Stimulated activated naive CD8-positive, alpha-beta T cell treated with anti-CD3 and anti-CD28 coated beads, Interleukin-15, Interleukin-2, amounts not matched to agents 100 ng/mL and 50 ng/mL, for 24 hours (primary cell): ENCODE measurements at regions not wholly inside any gene's neighbourhood (a gene's known extent, or its start where the extent isn't known, plus 50 kb on each side); places are given as distances from the start of the nearest gene placed in this dataset.

Source experiments
- H3K27ac Mint-ChIP-seq: one replicate; pipeline ENCODE4 v1.8.0; 2021; ENCODE audit warnings: mild to moderate bottlenecking, mixed read lengths
- H3K27me3 Mint-ChIP-seq: one replicate; pipeline ENCODE4 v1.8.0; 2021; ENCODE audit warnings: mixed read lengths
- H3K36me3 Mint-ChIP-seq: one replicate; pipeline ENCODE4 v1.8.0; 2021; ENCODE audit warnings: low read depth, mixed read lengths
- H3K4me1 Mint-ChIP-seq: one replicate; pipeline ENCODE4 v1.8.0; 2021; ENCODE audit warnings: low read depth, mixed read lengths
- H3K4me3 Mint-ChIP-seq: one replicate; pipeline ENCODE4 v1.8.0; 2021; ENCODE audit warnings: mild to moderate bottlenecking, mixed read lengths
- H3K9me3 Mint-ChIP-seq: one replicate; pipeline ENCODE4 v1.8.0; 2021; ENCODE audit warnings: mixed read lengths

- Mint-ChIP-seq H3K27me3 (no peaks in the 10 kb centered on the region), H3K36me3 (no peaks in the 10 kb centered on the region), H3K27ac (no peak overlapping the region), H3K4me1 (no peaks in the 10 kb centered on the region), H3K4me3 (no peak overlapping the region), H3K9me3 (peaks cover 3% of the 10 kb centered on the region)
These were observed 2056.8 kb upstream of the CELF4 start for GRCh38 chr18:39622431-39622830.

GRCh38 chr18:39620551-39621168 lies 2055.1 kb upstream of the CELF4 start:
- Mint-ChIP-seq H3K27ac (no peak overlapping the region), H3K4me1 (no peaks in the 10 kb centered on the region), H3K27me3 (no peaks in the 10 kb centered on the region), H3K4me3 (no peak overlapping the region), H3K36me3 (no peaks in the 10 kb centered on the region), H3K9me3 (peaks cover 3% of the 10 kb centered on the region)

- H3K4me1 Mint-ChIP-seq, result no peaks in the 10 kb centered on the region
- H3K9me3 Mint-ChIP-seq, result peaks cover 3% of the 10 kb centered on the region
- no peak overlapping the region for H3K4me3 Mint-ChIP-seq
- H3K36me3 Mint-ChIP-seq, result no peaks in the 10 kb centered on the region
- no peak overlapping the region for H3K27ac Mint-ChIP-seq
- no peaks in the 10 kb centered on the region for H3K27me3 Mint-ChIP-seq
These were observed 2052.8 kb upstream of the CELF4 start for GRCh38 chr18:39618265-39619003.

- no peak overlapping the region for H3K27ac Mint-ChIP-seq
- H3K9me3 Mint-ChIP-seq, result peaks cover 3% of the 10 kb centered on the region
- H3K36me3 Mint-ChIP-seq, result no peaks in the 10 kb centered on the region
- no peaks in the 10 kb centered on the region for H3K27me3 Mint-ChIP-seq
- H3K4me3 Mint-ChIP-seq, result no peak overlapping the region
- no peaks in the 10 kb centered on the region for H3K4me1 Mint-ChIP-seq
These were observed 2045.9 kb upstream of the CELF4 start for GRCh38 chr18:39611381-39612100.

GRCh38 chr18:39607034-39607433 lies 2041.4 kb upstream of the CELF4 start:
- no peaks in the 10 kb centered on the region for H3K27me3 Mint-ChIP-seq
- H3K4me1 Mint-ChIP-seq, result no peaks in the 10 kb centered on the region
- no peaks in the 10 kb centered on the region for H3K36me3 Mint-ChIP-seq
- peaks cover 6% of the 10 kb centered on the region for H3K9me3 Mint-ChIP-seq
- no peak overlapping the region for H3K27ac Mint-ChIP-seq
- H3K4me3 Mint-ChIP-seq, result no peak overlapping the region

- no peaks in the 10 kb centered on the region for H3K27me3 Mint-ChIP-seq
- H3K27ac Mint-ChIP-seq, result no peak overlapping the region
- H3K36me3 Mint-ChIP-seq, result no peaks in the 10 kb centered on the region
- H3K4me1 Mint-ChIP-seq, result no peaks in the 10 kb centered on the region
- H3K9me3 Mint-ChIP-seq, result peaks cover 11% of the 10 kb centered on the region
- H3K4me3 Mint-ChIP-seq, result no peak overlapping the region
These were observed 2039.2 kb upstream of the CELF4 start for GRCh38 chr18:39604836-39605235.

- no peak overlapping the region for H3K4me3 Mint-ChIP-seq
- peaks cover 11% of the 10 kb centered on the region for H3K9me3 Mint-ChIP-seq
- H3K36me3 Mint-ChIP-seq, result no peaks in the 10 kb centered on the region
- no peaks in the 10 kb centered on the region for H3K27me3 Mint-ChIP-seq
- H3K4me1 Mint-ChIP-seq, result no peaks in the 10 kb centered on the region
- no peak overlapping the region for H3K27ac Mint-ChIP-seq
These were observed 2036.5 kb upstream of the CELF4 start for GRCh38 chr18:39602131-39602530.

- Mint-ChIP-seq H3K4me3 (no peak overlapping the region), H3K4me1 (no peaks in the 10 kb centered on the region), H3K27ac (no peak overlapping the region), H3K9me3 (peaks cover 8% of the 10 kb centered on the region), H3K27me3 (no peaks in the 10 kb centered on the region), H3K36me3 (no peaks in the 10 kb centered on the region)
These were observed 2035.3 kb upstream of the CELF4 start for GRCh38 chr18:39600894-39601293.

GRCh38 chr18:39599251-39599650 lies 2033.7 kb upstream of the CELF4 start:
- Mint-ChIP-seq H3K36me3 (no peaks in the 10 kb centered on the region), H3K27ac (no peak overlapping the region), H3K4me1 (no peaks in the 10 kb centered on the region), H3K27me3 (no peaks in the 10 kb centered on the region), H3K4me3 (no peak overlapping the region), H3K9me3 (peaks cover 16% of the 10 kb centered on the region)

GRCh38 chr18:39596891-39597290 lies 2031.3 kb upstream of the CELF4 start:
- no peaks in the 10 kb centered on the region for H3K4me1 Mint-ChIP-seq
- no peaks in the 10 kb centered on the region for H3K36me3 Mint-ChIP-seq
- no peak overlapping the region for H3K27ac Mint-ChIP-seq
- H3K9me3 Mint-ChIP-seq, result peaks cover 11% of the 10 kb centered on the region
- H3K4me3 Mint-ChIP-seq, result no peak overlapping the region
- no peaks in the 10 kb centered on the region for H3K27me3 Mint-ChIP-seq

GRCh38 chr18:39596221-39596620 lies 2030.6 kb upstream of the CELF4 start:
- Mint-ChIP-seq H3K36me3 (no peaks in the 10 kb centered on the region), H3K4me3 (no peak overlapping the region), H3K9me3 (peaks cover 8% of the 10 kb centered on the region), H3K27ac (no peak overlapping the region), H3K27me3 (no peaks in the 10 kb centered on the region), H3K4me1 (no peaks in the 10 kb centered on the region)

- H3K27me3 Mint-ChIP-seq, result no peaks in the 10 kb centered on the region
- no peaks in the 10 kb centered on the region for H3K4me1 Mint-ChIP-seq
- H3K4me3 Mint-ChIP-seq, result no peak overlapping the region
- H3K9me3 Mint-ChIP-seq, result peaks cover 8% of the 10 kb centered on the region
- no peak overlapping the region for H3K27ac Mint-ChIP-seq
- H3K36me3 Mint-ChIP-seq, result no peaks in the 10 kb centered on the region
These were observed 2028.6 kb upstream of the CELF4 start for GRCh38 chr18:39594206-39594605.

GRCh38 chr18:39591649-39592048 lies 2026.1 kb upstream of the CELF4 start:
- Mint-ChIP-seq H3K27me3 (no peaks in the 10 kb centered on the region), H3K4me1 (no peaks in the 10 kb centered on the region), H3K27ac (no peak overlapping the region), H3K9me3 (peaks cover 8% of the 10 kb centered on the region), H3K4me3 (no peak overlapping the region), H3K36me3 (no peaks in the 10 kb centered on the region)

GRCh38 chr18:39589496-39589895 lies 2023.9 kb upstream of the CELF4 start:
- no peaks in the 10 kb centered on the region for H3K4me1 Mint-ChIP-seq
- no peak overlapping the region for H3K4me3 Mint-ChIP-seq
- H3K27ac Mint-ChIP-seq, result no peak overlapping the region
- no peaks in the 10 kb centered on the region for H3K36me3 Mint-ChIP-seq
- H3K9me3 Mint-ChIP-seq, result no peaks in the 10 kb centered on the region
- H3K27me3 Mint-ChIP-seq, result no peaks in the 10 kb centered on the region

- Mint-ChIP-seq H3K36me3 (no peaks in the 10 kb centered on the region), H3K9me3 (no peaks in the 10 kb centered on the region), H3K27ac (no peak overlapping the region), H3K4me1 (no peaks in the 10 kb centered on the region), H3K4me3 (no peak overlapping the region), H3K27me3 (no peaks in the 10 kb centered on the region)
These were observed 2022.0 kb upstream of the CELF4 start for GRCh38 chr18:39587586-39587985.
